Caco-2 (cell line): ENCODE measurements at regions not wholly inside any gene's neighbourhood (a gene's known extent, or its start where the extent isn't known, plus 50 kb on each side); places are given as distances from the start of the nearest gene placed in this dataset.

Experiments used
- BruUV-seq: library from RNA; stranded (reverse); fragments of 400-500 nt; replicated peaks from 2 replicates; lab custom pipeline; 2021; lab: Mats Ljungman, UMichigan
- CTCF ChIA-PET: fragments of 300-600 bp; sonication (Branson Sonifier 250); formaldehyde crosslinking; loops from one replicate; lab custom pipeline; 2022; ENCODE audit warnings: antibody characterized with exemption; lab: Charles Lee
- POLR2A ChIA-PET: fragments of 300-600 bp; sonication (Branson Sonifier 250); formaldehyde crosslinking; loops from one replicate; lab custom pipeline; 2022; ENCODE audit warnings: antibody characterized with exemption; lab: Charles Lee
- DNase-seq, 2 experiments: peaks; one replicate each; pipeline versions ENCODE4 v3.0.0 to v3.0.0-alpha.2; 2020 to 2022
- H3K27me3 ChIP-seq: replicated peaks from 2 replicates; pipeline ENCODE4 v1.6.0; 2011; ENCODE audit warnings: low read length; ENCODE audit not compliant: control insufficient read depth, insufficient read depth
- H3K36me3 ChIP-seq: 2 replicates; pipeline ENCODE4 v1.5.1; 2011; ENCODE audit warnings: low read length; ENCODE audit not compliant: control insufficient read depth, insufficient read depth
- H3K4me1 ChIP-seq: fragments of 250-450 bp; sonication (Bioruptor Pico); 2 replicates; pipeline ENCODE4 v1.5.1; 2020; ENCODE audit warnings: mild to moderate bottlenecking
- H3K4me3 ChIP-seq: 2 replicates; pipeline ENCODE4 v1.5.1; 2011; ENCODE audit warnings: low read depth, mild to moderate bottlenecking, control low read depth, low read length
- H3K9me3 ChIP-seq: fragments of 250-450 bp; sonication (Bioruptor Pico); 2 replicates; pipeline ENCODE4 v1.5.1; 2020; ENCODE audit warnings: mild to moderate bottlenecking, moderate library complexity
- H3K27ac Mint-ChIP-seq: one replicate; pipeline ENCODE4 v1.8.0; 2022; ENCODE audit warnings: mixed read lengths; ENCODE audit not compliant: unreplicated experiment
- H3K27me3 Mint-ChIP-seq: one replicate; pipeline ENCODE4 v1.8.0; 2022; ENCODE audit warnings: mixed read lengths; ENCODE audit not compliant: insufficient read depth, unreplicated experiment
- H3K36me3 Mint-ChIP-seq: one replicate; pipeline ENCODE4 v1.8.0; 2022; ENCODE audit warnings: mild to moderate bottlenecking, mixed read lengths; ENCODE audit not compliant: insufficient read depth, unreplicated experiment
- H3K4me1 Mint-ChIP-seq: one replicate; pipeline ENCODE4 v1.8.0; 2022; ENCODE audit warnings: low read depth, mixed read lengths; ENCODE audit not compliant: unreplicated experiment
- H3K4me3 Mint-ChIP-seq: one replicate; pipeline ENCODE4 v1.8.0; 2022; ENCODE audit warnings: mild to moderate bottlenecking, moderate library complexity, mixed read lengths; ENCODE audit not compliant: unreplicated experiment
- H3K9me3 Mint-ChIP-seq: one replicate; pipeline ENCODE4 v1.8.0; 2022; ENCODE audit warnings: mixed read lengths; ENCODE audit not compliant: unreplicated experiment
- CTCF ChIP-seq, 2 experiments: fragments of 200-600 bp in 1 of 2; IDR thresholded peaks; 1 replicate in 1 of 2; 2 replicates in 1 of 2; pipeline versions ENCODE4 v1.5.1 to v1.8.0; 2011 to 2022; ENCODE audit warnings: antibody characterized with exemption in 1 of 2, control low read depth in 1 of 2, inconsistent platforms in 1 of 2, low read depth in 1 of 2, low read length in 1 of 2, mild to moderate bottlenecking in 1 of 2, moderate library complexity in 1 of 2; ENCODE audit not compliant: insufficient read depth in 1 of 2, severe bottlenecking in 1 of 2, unreplicated experiment in 1 of 2
- intact Hi-C: fragments of 100-400 bp; cut with micrococcal nuclease; formaldehyde crosslinking; loops from one replicate; pipeline ENCODE4 v1.10.0; 2022; ENCODE audit not compliant: unreplicated experiment

DNA sequence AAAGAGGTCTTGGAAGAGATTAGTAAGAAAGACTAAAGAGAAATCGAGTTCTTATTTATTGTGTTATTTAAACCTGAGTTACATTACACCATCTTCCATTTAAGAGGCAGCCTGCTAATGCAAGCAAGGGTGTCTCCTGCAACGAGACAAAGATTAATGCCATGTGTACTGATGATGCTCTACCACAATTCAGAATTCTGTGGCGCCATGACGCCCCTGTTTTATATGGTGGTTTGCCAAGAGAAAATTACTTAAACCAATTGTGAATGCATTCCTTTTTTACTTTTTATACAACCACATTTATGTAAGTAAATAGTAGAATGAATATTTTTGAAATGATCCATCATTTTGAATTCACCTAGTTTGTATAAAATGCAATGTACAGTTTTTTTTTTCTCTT lies 356.1 kb upstream of the ZEB2 start:
- Mint-ChIP-seq H3K9me3 (no peaks in the 10 kb centered on the region), H3K27ac (no peak overlapping the region), H3K36me3 (no peaks in the 10 kb centered on the region), H3K27me3 (peaks cover 3% of the 10 kb centered on the region), H3K4me3 (no peak overlapping the region), H3K4me1 (no peaks in the 10 kb centered on the region)
- POLR2A ChIA-PET = no interaction called here
- Histone ChIP-seq H3K4me3 (no peak overlapping the region), H3K4me1 (no peaks in the 10 kb centered on the region), H3K36me3 (no peaks in the 10 kb centered on the region), H3K27me3 (no peaks in the 10 kb centered on the region), H3K9me3 (no peaks in the 10 kb centered on the region)
- DNase-seq = no peak
- CTCF ChIA-PET = no interaction called here
- intact Hi-C loops = no loop called here
- no TSS peak for BruUV-seq
- no peak for TF ChIP-seq CTCF (IDR thresholded peaks at IDR 0.05; ENCODE audit: insufficient read depth in 1 of 2, low read depth in 1 of 2, low read length in 1 of 2, severe bottlenecking in 1 of 2, unreplicated experiment in 1 of 2)

DNA sequence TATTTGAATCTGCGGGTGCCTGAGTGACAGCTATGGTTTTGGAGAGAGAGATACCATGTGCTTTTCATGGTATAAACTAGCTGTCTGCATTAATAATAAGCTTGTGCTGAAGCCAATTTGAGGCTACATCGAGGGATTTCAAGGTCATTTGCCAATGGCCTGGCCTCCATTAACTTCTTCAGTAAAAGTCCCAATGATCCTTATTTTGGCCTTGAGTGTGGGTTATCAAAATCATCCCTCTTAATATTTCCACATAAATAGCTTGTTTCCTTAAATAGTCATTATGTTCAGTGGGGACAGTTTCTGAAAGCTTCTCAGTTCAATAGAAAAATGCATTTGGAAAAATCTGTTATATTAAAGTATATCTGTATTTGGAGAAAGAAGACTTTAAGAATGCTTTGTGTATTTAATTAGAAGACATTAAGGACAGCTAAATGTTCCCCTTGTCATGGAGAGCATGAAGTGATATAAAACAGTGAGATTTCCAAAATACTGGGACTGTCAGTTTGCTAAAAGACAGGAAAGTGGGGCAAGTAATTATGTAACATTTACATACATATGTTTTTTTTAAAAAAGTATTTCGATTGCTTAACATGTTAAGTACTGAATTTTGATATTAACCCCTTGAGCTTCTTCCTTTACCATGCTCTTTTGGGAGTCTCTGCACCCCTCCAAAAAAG lies 355.5 kb upstream of the ZEB2 start:
- CTCF ChIA-PET = no interaction called here
- no peak overlapping the region for H3K27ac Mint-ChIP-seq
- no peak overlapping the region for H3K4me3 Mint-ChIP-seq
- no peaks in the 10 kb centered on the region for H3K27me3 ChIP-seq
- no peaks in the 10 kb centered on the region for H3K4me1 ChIP-seq
- BruUV-seq = no TSS peak
- no peak overlapping the region for H3K4me3 ChIP-seq
- no peak for DNase-seq
- TF ChIP-seq CTCF (IDR thresholded peaks at IDR 0.05; ENCODE audit: insufficient read depth in 1 of 2, low read depth in 1 of 2, low read length in 1 of 2, severe bottlenecking in 1 of 2, unreplicated experiment in 1 of 2) = no peak
- intact Hi-C loops = no loop called here
- no peaks in the 10 kb centered on the region for H3K36me3 Mint-ChIP-seq
- H3K4me1 Mint-ChIP-seq = no peaks in the 10 kb centered on the region
- H3K9me3 Mint-ChIP-seq = no peaks in the 10 kb centered on the region
- no peaks in the 10 kb centered on the region for H3K36me3 ChIP-seq
- H3K27me3 Mint-ChIP-seq = peaks cover 3% of the 10 kb centered on the region
- POLR2A ChIA-PET = no interaction called here
- no peaks in the 10 kb centered on the region for H3K9me3 ChIP-seq

DNA sequence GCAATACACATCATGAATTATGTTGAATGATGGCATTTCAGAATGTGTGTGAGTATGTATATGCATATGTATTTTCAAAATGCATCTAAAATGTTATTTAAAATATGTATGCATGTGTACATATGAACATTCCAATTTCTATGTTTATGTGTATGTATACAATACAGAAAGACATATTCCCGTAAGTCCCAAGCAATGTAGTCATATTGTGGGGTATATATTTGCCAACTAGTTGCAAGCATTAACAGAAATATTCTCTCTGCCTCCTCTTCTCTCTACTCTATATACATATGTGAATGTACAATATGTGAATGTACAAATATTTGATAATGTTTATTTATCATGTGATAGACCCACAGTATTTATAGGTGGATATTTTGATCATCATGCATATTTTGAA lies 345.8 kb upstream of the ZEB2 start:
- no TSS peak for BruUV-seq
- no peaks in the 10 kb centered on the region for H3K36me3 Mint-ChIP-seq
- intact Hi-C loops = no loop called here
- no peak overlapping the region for H3K27ac Mint-ChIP-seq
- CTCF ChIA-PET = no interaction called here
- no peaks in the 10 kb centered on the region for H3K9me3 Mint-ChIP-seq
- H3K4me1 ChIP-seq = no peaks in the 10 kb centered on the region
- no peaks in the 10 kb centered on the region for H3K36me3 ChIP-seq
- no peak for TF ChIP-seq CTCF (IDR thresholded peaks at IDR 0.05; ENCODE audit: insufficient read depth in 1 of 2, low read depth in 1 of 2, low read length in 1 of 2, severe bottlenecking in 1 of 2, unreplicated experiment in 1 of 2)
- DNase-seq = no peak
- H3K4me3 ChIP-seq = no peak overlapping the region
- H3K4me3 Mint-ChIP-seq = no peak overlapping the region
- peaks cover under 1% of the 10 kb centered on the region for H3K27me3 Mint-ChIP-seq
- no peaks in the 10 kb centered on the region for H3K27me3 ChIP-seq
- no peaks in the 10 kb centered on the region for H3K9me3 ChIP-seq
- POLR2A ChIA-PET = no interaction called here
- H3K4me1 Mint-ChIP-seq = no peaks in the 10 kb centered on the region
